H1 (cell line): ENCODE measurements at regions not wholly inside any gene's neighbourhood (a gene's known extent, or its start where the extent isn't known, plus 50 kb on each side); places are given as distances from the start of the nearest gene placed in this dataset.

Experiments
- BACH1 ChIP-seq: IDR thresholded peaks from 2 replicates; pipeline ENCODE4 v1.6.1; 2012; ENCODE audit warnings: low read length, improper control_type of control experiment
- BCL11A ChIP-seq, 2 experiments: IDR thresholded peaks; one replicate each; pipeline ENCODE4 v1.6.1; 2011; ENCODE audit warnings: low read depth in 2 of 2, low read length in 2 of 2, mild to moderate bottlenecking in 2 of 2
- CREB1 ChIP-seq: IDR thresholded peaks from 2 replicates; pipeline ENCODE4 v1.6.1; 2012; ENCODE audit warnings: inconsistent platforms
- EGR1 ChIP-seq: IDR thresholded peaks from 2 replicates; pipeline ENCODE4 v1.6.1; 2011; ENCODE audit warnings: low read depth, low read length, borderline replicate concordance
- EP300 ChIP-seq, 2 experiments: IDR thresholded peaks; 1 replicate in 1 of 2; 2 replicates in 1 of 2; pipeline ENCODE4 v1.6.1; 2011 to 2012; ENCODE audit warnings: low read depth in 2 of 2, low read length in 2 of 2, mild to moderate bottlenecking in 2 of 2, borderline replicate concordance in 1 of 2, inconsistent platforms in 1 of 2, moderate library complexity in 1 of 2
- EZH2 ChIP-seq: fragments of 200-600 bp; sonication (generic); IDR thresholded peaks from 2 replicates; pipeline ENCODE4 v1.7.1; 2012; ENCODE audit warnings: low read depth, mild to moderate bottlenecking, moderate library complexity, low read length, inconsistent platforms; ENCODE audit not compliant: severe bottlenecking
- GABPA ChIP-seq: IDR thresholded peaks from 2 replicates; pipeline ENCODE4 v1.6.1; 2011; ENCODE audit warnings: mild to moderate bottlenecking, low read length, moderate library complexity, borderline replicate concordance; ENCODE audit not compliant: insufficient read depth
- GTF2F1 ChIP-seq: IDR thresholded peaks from 2 replicates; pipeline ENCODE4 v1.6.1; 2012; ENCODE audit warnings: low read depth, low read length, improper control_type of control experiment, borderline replicate concordance
- HDAC2 ChIP-seq, 2 experiments: fragments of 300-600 bp in 1 of 2; sonication (generic) in 1 of 2; IDR thresholded peaks; 2 replicates each; pipeline ENCODE4 v1.6.1; 2011 to 2012; ENCODE audit warnings: low read depth in 2 of 2, low read length in 2 of 2, mild to moderate bottlenecking in 2 of 2, moderate library complexity in 2 of 2, borderline replicate concordance in 1 of 2, inconsistent platforms in 1 of 2
- JUND ChIP-seq: IDR thresholded peaks from 2 replicates; pipeline ENCODE4 v1.6.1; 2011; ENCODE audit warnings: mild to moderate bottlenecking, improper control_type of control experiment, low read length
- KDM1A ChIP-seq: fragments of 200-600, 300-600 bp; sonication (generic); IDR thresholded peaks from 2 replicates; pipeline ENCODE4 v1.7.1; 2016; ENCODE audit warnings: mild to moderate bottlenecking, low read length, borderline replicate concordance
- KDM4A ChIP-seq: IDR thresholded peaks from one replicate; pipeline ENCODE4 v1.7.1; 2012; ENCODE audit warnings: low read depth, mild to moderate bottlenecking, moderate library complexity, low read length, inconsistent platforms; ENCODE audit not compliant: severe bottlenecking
- KDM5A ChIP-seq: fragments of 200-600 bp; IDR thresholded peaks from 2 replicates; pipeline ENCODE4 v1.7.1; 2012; ENCODE audit warnings: mild to moderate bottlenecking, low read length, inconsistent platforms, mixed read lengths
- SIRT6 ChIP-seq: IDR thresholded peaks from one replicate; pipeline ENCODE4 v1.7.1; 2012; ENCODE audit warnings: low read length, inconsistent platforms
- SP1 ChIP-seq: IDR thresholded peaks from 2 replicates; pipeline ENCODE4 v1.6.1; 2011; ENCODE audit warnings: low read depth, low read length
- SRF ChIP-seq: IDR thresholded peaks from 2 replicates; pipeline ENCODE4 v1.6.1; 2011; ENCODE audit warnings: mild to moderate bottlenecking, low read depth, low read length, moderate library complexity
- USF2 ChIP-seq: IDR thresholded peaks from 2 replicates; pipeline ENCODE4 v1.6.1; 2011; ENCODE audit warnings: low read length, improper control_type of control experiment
- YY1 ChIP-seq: IDR thresholded peaks from 2 replicates; pipeline ENCODE4 v1.6.1; 2011; ENCODE audit warnings: low read depth, mild to moderate bottlenecking, low read length

DNA sequence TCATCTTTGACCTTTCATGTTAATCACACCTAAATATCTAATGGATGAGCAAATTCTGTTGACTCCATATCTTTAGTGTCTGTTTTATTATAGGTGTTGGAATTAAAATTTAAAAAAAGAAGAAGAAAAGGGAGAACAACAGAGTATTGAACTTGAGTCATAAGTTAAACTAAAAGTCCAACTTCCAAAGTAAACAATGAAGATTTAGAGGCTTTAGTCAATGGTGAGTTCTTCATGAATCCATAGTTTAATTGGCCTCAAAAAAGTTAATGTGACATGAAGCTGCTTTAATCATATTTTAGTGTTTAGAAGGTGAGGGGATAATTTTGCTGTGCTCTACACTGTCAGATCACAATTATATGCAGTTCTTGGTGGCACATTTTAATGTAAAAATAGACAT, 288.2 kb upstream of the RORA start (continued):
- TF ChIP-seq SRF (no peak), KDM5A (no peak), SIRT6 (no peak), EGR1 (no peak), GTF2F1 (no peak), SP1 (no peak), CREB1 (no peak), GABPA (no peak), BCL11A (IDR thresholded peaks at IDR 0.05; ENCODE audit: low read depth in 2 of 2, low read length in 2 of 2) (no peak), KDM4A (no peak), EZH2 (no peak), BACH1 (no peak), EP300 (IDR thresholded peaks at IDR 0.05; ENCODE audit: borderline replicate concordance in 1 of 2, low read depth in 2 of 2, low read length in 2 of 2) (no peak), JUND (no peak), USF2 (no peak), YY1 (no peak), KDM1A (no peak), HDAC2 (IDR thresholded peaks at IDR 0.05; ENCODE audit: borderline replicate concordance in 1 of 2, low read depth in 2 of 2, low read length in 2 of 2) (no peak)
